ENCODE measurements at regions not wholly inside any gene's neighbourhood (a gene's known extent, or its start where the extent isn't known, plus 50 kb on each side); places are given as distances from the start of the nearest gene placed in this dataset.

DNA sequence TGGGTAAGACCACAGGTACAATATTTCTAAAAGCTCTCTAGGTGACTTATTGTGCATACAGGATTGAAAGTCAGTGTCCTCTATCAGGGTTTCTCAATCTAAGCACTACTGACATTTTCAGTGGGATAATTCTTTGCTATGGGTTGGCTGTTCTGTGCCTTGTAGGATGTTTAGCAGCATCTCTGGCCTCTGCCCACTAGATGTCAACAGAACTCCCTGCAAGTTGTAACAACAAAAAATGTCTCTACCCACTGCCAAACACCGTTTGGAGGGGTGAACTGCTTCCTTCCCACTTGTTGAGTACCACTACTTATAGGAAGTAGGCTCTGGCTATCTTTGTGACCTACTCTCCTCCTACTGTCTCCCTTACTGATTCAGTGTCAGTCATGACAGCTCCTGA is 90.1 kb upstream of the ZRANB2 start:
- no peak for DNase-seq

DNA sequence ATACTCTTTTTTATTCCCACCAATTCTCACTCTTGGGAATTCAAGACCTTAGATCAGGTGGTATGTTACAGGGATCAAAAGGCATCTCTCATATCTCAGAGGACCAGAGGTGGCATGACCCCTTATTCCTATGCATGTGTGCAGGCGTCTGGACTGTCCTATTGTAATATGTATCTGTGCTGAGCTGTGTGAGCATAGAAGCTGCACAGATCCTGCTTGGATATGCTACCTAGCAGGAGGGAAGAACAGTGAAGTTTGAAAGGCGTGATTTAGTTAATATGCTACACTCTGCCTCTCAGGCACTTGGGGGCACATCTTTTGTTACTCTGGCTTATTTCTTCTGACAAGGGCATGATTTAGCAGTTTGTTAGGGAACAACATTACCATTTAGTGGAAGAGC is 86.7 kb upstream of the ZRANB2 start:
- no peak for DNase-seq

DNA sequence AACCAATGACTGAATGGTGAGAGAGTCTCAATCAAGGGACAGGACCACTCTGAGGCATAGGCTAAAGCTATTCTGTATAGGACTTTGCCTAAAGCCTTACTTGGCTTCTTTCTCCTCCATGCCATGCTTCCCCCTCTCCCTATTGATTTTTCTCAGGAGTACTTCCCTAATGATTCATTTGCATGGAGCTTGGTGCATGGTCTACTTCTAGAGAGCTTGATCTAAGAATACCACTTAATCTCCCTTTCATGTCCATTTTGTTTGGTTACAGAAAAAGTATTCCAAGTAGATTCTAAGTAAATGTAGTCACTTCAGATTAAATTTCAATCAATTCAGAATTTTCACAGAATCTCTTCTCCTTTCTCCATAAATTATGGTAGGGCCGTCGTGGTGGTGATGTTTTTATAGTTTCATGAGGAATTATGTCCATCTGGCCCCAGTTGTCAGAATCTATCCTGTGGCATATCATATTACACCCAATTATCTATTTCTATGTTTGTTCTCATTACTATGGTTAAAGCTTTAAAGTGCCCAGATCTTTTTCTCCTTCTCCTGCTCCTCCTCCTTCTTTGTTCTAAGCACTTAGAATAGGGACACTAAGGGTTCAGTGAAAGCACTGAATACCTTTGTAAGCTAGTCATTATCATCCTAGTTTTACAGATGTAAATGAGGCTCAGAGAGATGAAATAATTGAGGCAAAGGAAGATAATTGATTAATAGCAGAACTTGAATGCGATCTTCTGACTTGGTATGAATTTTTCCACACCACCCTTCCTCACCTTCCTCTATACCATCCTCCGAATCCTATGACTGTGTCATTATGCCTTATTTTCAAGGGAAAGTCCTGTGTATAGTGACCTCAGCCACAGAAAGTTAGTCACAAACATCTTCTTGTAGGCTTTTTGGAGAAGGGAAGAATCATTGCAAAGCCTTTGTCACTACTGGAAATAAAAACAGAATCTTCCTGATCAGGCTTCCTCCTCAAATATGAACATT is 85.6 kb upstream of the ZRANB2 start:
- no peak for DNase-seq

DNA sequence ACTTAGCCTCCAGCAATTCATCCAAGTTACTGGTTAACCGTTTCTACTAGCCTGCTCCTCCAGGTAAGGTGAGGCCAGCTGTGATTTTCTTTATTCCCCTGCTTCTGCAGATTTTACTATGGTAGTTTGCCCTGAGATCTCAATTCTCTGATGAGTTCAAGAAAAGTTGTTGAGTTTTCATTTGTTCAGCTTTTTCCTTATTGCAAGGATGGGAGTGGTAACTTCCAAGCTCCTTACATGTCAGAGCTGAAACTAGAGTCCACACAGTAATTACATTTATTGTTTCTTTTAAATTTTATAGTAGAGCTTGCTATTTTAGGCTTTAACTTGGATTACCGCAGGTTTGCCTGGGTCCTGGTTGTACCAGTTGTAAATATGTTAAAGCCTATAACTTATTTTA is 76.9 kb upstream of the ZRANB2 start:
- DNase-seq, result no peak

DNA sequence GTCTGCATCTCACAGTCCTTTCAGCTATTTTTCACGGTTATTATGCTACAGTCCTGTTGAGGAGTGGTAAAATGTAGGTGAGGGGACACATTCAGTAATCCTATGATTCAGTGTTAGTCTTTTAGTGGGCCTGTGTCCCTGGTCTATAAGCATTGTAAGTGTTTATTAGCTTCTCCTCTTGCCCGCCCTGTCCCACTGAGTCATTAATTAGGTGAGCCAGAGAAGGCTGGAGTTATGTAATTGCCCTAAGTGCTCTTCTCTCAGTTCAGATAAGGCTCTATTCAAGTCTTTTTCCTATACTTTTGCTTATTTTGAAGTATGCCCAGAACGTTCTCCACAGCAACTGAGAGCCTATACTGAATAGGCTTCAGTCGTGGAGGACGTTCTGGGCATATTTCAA is 76.3 kb upstream of the ZRANB2 start:
- no peak for DNase-seq

DNA sequence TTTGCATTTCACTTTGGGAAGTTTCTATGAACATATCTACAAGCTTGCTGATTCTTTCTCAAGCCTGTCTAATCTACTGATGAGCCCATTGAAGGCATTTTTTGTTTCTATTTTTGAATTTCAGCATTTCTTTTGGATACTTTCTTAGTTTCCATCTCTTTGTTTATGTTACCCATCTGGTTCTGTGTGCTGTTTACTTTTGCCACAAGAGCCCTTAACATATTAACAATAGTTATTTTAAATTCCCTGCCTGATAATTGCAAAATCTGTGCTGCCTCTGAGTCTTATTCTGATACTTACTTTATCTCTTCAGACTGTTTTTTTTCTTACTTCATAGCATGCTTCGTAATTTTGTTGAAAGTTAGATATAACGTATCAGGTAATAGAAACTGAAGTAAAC is 75.8 kb upstream of the ZRANB2 start:
- no peak for DNase-seq

DNA sequence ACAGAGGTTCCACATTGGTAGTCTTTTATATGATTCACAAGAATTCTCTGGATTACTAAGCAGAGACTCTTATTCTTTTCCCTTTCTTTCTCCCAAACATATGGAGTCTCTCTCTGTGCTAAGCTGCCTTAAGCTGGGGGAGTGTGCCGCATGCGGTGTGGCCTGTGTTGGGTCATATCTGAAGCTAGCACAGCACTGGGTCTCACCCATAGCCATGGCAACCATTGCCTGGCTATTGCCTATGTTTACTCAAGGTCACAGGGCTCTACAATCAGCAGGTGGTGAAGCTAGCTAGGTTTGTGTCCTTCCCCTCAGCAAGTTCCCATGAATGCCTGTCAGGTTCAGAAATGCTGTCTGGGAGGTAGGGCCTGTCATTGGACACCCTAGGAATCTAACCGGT is 73.6 kb upstream of the ZRANB2 start:
- no peak for DNase-seq

DNA sequence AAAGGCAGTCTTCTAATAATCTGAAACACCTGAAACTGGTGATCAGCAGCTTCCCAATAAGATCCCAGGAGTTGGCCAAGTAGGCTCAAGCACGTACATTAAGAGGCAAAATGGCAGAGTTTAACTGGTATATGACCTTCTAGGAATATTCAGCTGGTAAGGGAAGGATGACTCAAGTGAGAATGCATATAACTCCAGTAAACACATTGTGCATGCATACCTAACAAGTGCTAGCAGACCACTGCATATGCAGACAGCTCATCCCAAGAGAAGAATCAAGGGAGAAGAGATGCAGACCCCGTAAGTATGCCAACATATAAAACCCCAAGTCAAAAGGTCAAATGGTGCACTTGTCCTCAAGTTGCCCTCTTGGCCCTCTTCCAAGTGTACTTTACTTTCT is 73.0 kb upstream of the ZRANB2 start:
- no peak for DNase-seq

DNA sequence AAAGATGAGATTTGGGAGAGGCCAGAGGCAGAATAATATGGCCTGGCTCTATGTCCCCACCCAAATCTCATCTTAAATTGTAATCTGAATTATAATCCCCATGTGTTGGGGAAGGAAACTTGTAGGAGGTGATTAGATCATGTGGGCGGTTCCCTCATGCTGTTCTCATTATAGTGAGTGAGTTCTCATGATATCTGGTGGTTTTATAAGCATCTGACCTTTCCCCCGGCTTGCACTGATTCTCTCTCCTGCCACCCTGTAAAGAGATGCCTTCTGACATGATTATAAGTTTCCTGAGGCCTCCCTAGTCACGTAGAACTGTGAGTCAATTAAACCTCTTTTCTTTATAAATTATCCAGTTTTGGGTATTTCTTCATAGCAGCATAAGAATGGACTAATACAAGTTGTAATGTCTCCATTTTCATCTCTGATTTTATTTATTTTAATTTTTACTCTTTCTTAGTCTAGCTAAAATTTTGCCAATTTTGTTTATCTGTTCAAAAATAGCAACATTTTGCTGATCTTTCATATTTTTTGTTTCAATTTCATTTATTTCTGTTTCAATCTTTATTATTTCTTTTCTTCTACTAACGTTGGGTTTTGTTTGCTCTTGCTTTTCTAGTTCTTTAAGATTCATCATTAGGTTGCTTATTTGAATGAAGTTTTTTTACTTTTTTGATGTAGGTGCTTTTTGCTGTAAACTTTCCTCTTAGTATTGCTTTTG is 67.0 kb upstream of the ZRANB2 start:
- no peak for DNase-seq

DNA sequence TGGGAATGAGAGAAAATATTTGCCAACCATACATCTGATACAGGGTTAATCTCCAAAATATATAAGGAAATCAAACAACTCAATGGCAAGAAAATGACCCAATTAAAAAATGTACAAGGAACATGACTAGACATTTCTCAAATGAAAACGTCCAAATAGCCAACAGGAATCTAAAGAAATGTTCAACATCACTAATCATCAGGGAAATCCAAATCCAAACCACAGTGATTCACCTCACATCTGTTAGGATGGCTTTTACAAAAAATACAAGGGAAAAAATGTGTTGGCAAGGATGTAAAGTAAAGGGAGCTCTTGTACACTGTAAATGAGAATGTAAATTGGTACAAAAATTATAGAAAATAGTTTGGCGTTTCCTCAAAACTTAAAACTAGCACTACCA is 54.7 kb upstream of the ZRANB2 start:
- no peak for DNase-seq

All from NCI-H82 (cell line).